ENCODE measurements at regions not wholly inside any gene's neighbourhood (a gene's known extent, or its start where the extent isn't known, plus 50 kb on each side); places are given as distances from the start of the nearest gene placed in this dataset.

GRCh38 chr4:116618638-116619037 lies 466.7 kb downstream of the TRAM1L1 start:
- ChIA-PET CTCF (no interaction called here), POLR2A (no interaction called here)
- no peak for DNase-seq (ENCODE audit: low read depth, low spot score)
- H3K9me3 ChIP-seq (ENCODE audit: control insufficient read depth, insufficient read depth, low read depth, low read length): no peaks in the 10 kb centered on the region
- in situ Hi-C loops (cut with HindIII; ENCODE audit: low pct_unique_long_range_greater_than_20kb, low sequenced_read_pairs) (no loop called here), intact Hi-C loops (cut with micrococcal nuclease; ENCODE audit: unreplicated experiment) (no loop called here)
- H3K27me3 ChIP-seq (ENCODE audit: control insufficient read depth, insufficient read depth, low read length): no peaks in the 10 kb centered on the region
- H3K4me1 ChIP-seq (ENCODE audit: control insufficient read depth, insufficient read depth, low read length): no peaks in the 10 kb centered on the region
- no peak overlapping the region for H3K27ac ChIP-seq (ENCODE audit: low read length)
- H3K36me3 ChIP-seq (ENCODE audit: control insufficient read depth, insufficient read depth, low read length): no peaks in the 10 kb centered on the region
- TF ChIP-seq TCF7L2 (IDR thresholded peaks at IDR 0.05; ENCODE audit: low read depth, low read length) (no peak), POLR2AphosphoS5 (IDR thresholded peaks at IDR 0.05; ENCODE audit: low read depth, low read length) (no peak), SIN3A (IDR thresholded peaks at IDR 0.05; ENCODE audit: borderline replicate concordance, insufficient read depth, low read depth, low read length) (no peak), REST (IDR thresholded peaks at IDR 0.05; ENCODE audit: insufficient read depth in 1 of 2, low read depth in 2 of 2, low read length in 1 of 2) (no peak), CTCF (IDR thresholded peaks at IDR 0.05) (no peak)
- ATAC-seq: no peak
- H3K4me3 ChIP-seq (ENCODE audit: low read depth in 2 of 2, low read length in 2 of 2): no peak overlapping the region
- no TSS peak for BruUV-seq (replicated peaks)

- POLR2A ChIA-PET: no interaction called here
- no peaks in the 10 kb centered on the region for H3K9me3 ChIP-seq (ENCODE audit: control insufficient read depth, insufficient read depth, low read depth, low read length)
- no peaks in the 10 kb centered on the region for H3K36me3 ChIP-seq (ENCODE audit: control insufficient read depth, insufficient read depth, low read length)
- ATAC-seq: no peak
- no peak overlapping the region for H3K4me3 ChIP-seq (ENCODE audit: low read depth in 2 of 2, low read length in 2 of 2)
- intact Hi-C loops (cut with micrococcal nuclease; ENCODE audit: unreplicated experiment): no loop called here
- H3K27me3 ChIP-seq (ENCODE audit: control insufficient read depth, insufficient read depth, low read length): no peaks in the 10 kb centered on the region
- H3K4me1 ChIP-seq (ENCODE audit: control insufficient read depth, insufficient read depth, low read length): no peaks in the 10 kb centered on the region
- CTCF ChIA-PET: no interaction called here
- no TSS peak for BruUV-seq (replicated peaks)
- in situ Hi-C loops (cut with HindIII; ENCODE audit: low pct_unique_long_range_greater_than_20kb, low sequenced_read_pairs): no loop called here
- TF ChIP-seq TCF7L2 (IDR thresholded peaks at IDR 0.05; ENCODE audit: low read depth, low read length) (no peak), CTCF (IDR thresholded peaks at IDR 0.05) (no peak), SIN3A (IDR thresholded peaks at IDR 0.05; ENCODE audit: borderline replicate concordance, insufficient read depth, low read depth, low read length) (no peak), POLR2AphosphoS5 (IDR thresholded peaks at IDR 0.05; ENCODE audit: low read depth, low read length) (no peak), REST (IDR thresholded peaks at IDR 0.05; ENCODE audit: insufficient read depth in 1 of 2, low read depth in 2 of 2, low read length in 1 of 2) (no peak)
- no peak overlapping the region for H3K27ac ChIP-seq (ENCODE audit: low read length)
- DNase-seq (ENCODE audit: low read depth, low spot score): no peak
Observed at GRCh38 chr4:116603096-116603495, 482.3 kb downstream of the TRAM1L1 start.
